H9 (cell line): ENCODE measurements at regions not wholly inside any gene's neighbourhood (a gene's known extent, or its start where the extent isn't known, plus 50 kb on each side); places are given as distances from the start of the nearest gene placed in this dataset.
"Not testable (repeated sequence)": the region's sequence is repeated elsewhere in the genome, so short reads cannot be mapped to it uniquely, and the experiment has no call there.

ENCODE experiments used
- DNase-seq: peaks from one replicate; pipeline ENCODE4 v3.0.0-alpha.2; 2017
- H2AFZ ChIP-seq: one replicate; pipeline ENCODE4 v1.6.1; 2013; ENCODE audit warnings: mild to moderate bottlenecking, low read length, control low read depth, moderate library complexity
- H2AK5ac ChIP-seq: 2 replicates; pipeline ENCODE4 v1.6.1; 2013; ENCODE audit warnings: low read length, control low read depth, mixed read lengths; ENCODE audit not compliant: insufficient read length
- H2BK120ac ChIP-seq: one replicate; pipeline ENCODE4 v1.6.1; 2013; ENCODE audit warnings: low read depth, mild to moderate bottlenecking, low read length, control low read depth, inconsistent platforms; ENCODE audit not compliant: poor library complexity, severe bottlenecking
- H2BK12ac ChIP-seq: 2 replicates; pipeline ENCODE4 v1.6.1; 2013; ENCODE audit warnings: low read length, control low read depth, mixed read lengths, low read depth; ENCODE audit not compliant: insufficient read length
- H2BK15ac ChIP-seq: 2 replicates; pipeline ENCODE4 v1.6.1; 2013; ENCODE audit warnings: low read depth, low read length, control low read depth
- H2BK20ac ChIP-seq: one replicate; pipeline ENCODE4 v1.6.1; 2013; ENCODE audit warnings: low read depth, mild to moderate bottlenecking, low read length, control low read depth, inconsistent platforms; ENCODE audit not compliant: poor library complexity, severe bottlenecking
- H2BK5ac ChIP-seq: 2 replicates; pipeline ENCODE4 v1.6.1; 2013; ENCODE audit warnings: low read length, control low read depth, mixed read lengths; ENCODE audit not compliant: insufficient read length
- H3K14ac ChIP-seq: 2 replicates; pipeline ENCODE4 v1.6.1; 2013; ENCODE audit warnings: low read length, control low read depth; ENCODE audit not compliant: insufficient read depth
- H3K18ac ChIP-seq: 2 replicates; pipeline ENCODE4 v1.6.1; 2013; ENCODE audit warnings: low read depth, mild to moderate bottlenecking, mixed read lengths, low read length, control low read depth; ENCODE audit not compliant: insufficient read length
- H3K23ac ChIP-seq: 2 replicates; pipeline ENCODE4 v1.6.1; 2013; ENCODE audit warnings: low read length, control low read depth, mixed read lengths, low read depth; ENCODE audit not compliant: insufficient read length
- H3K23me2 ChIP-seq: 2 replicates; pipeline ENCODE4 v1.6.1; 2013; ENCODE audit warnings: low read depth, mild to moderate bottlenecking, mixed read lengths, low read length, control low read depth; ENCODE audit not compliant: insufficient read length, poor library complexity, severe bottlenecking
- H3K27ac ChIP-seq: 2 replicates; pipeline ENCODE4 v1.5.1; 2013; ENCODE audit warnings: low read length, control low read depth, mixed read lengths, low read depth; ENCODE audit not compliant: insufficient read length
- H3K27me3 ChIP-seq: 2 replicates; pipeline ENCODE4 v1.6.1; 2013; ENCODE audit warnings: low read length, control low read depth, inconsistent platforms; ENCODE audit not compliant: insufficient read depth
- H3K4ac ChIP-seq: 2 replicates; pipeline ENCODE4 v1.6.1; 2013; ENCODE audit warnings: low read depth, mild to moderate bottlenecking, control low read depth, inconsistent platforms, low read length, moderate library complexity
- H3K4me1 ChIP-seq: 2 replicates; pipeline ENCODE4 v1.6.1; 2013; ENCODE audit warnings: low read length, control low read depth, inconsistent platforms; ENCODE audit not compliant: insufficient read depth
- H3K4me2 ChIP-seq: 2 replicates; pipeline ENCODE4 v1.6.1; 2013; ENCODE audit warnings: low read length, control low read depth, mixed read lengths; ENCODE audit not compliant: insufficient read length, insufficient read depth
- H3K56ac ChIP-seq: 2 replicates; pipeline ENCODE4 v1.6.1; 2013; ENCODE audit warnings: low read depth, mild to moderate bottlenecking, mixed read lengths, low read length, control low read depth; ENCODE audit not compliant: insufficient read length
- H3K79me1 ChIP-seq: 2 replicates; pipeline ENCODE4 v1.6.1; 2013; ENCODE audit warnings: low read depth, mild to moderate bottlenecking, moderate library complexity, low read length, control low read depth, inconsistent platforms; ENCODE audit not compliant: insufficient read depth, poor library complexity, severe bottlenecking
- H3K79me2 ChIP-seq: 2 replicates; pipeline ENCODE4 v1.6.1; 2013; ENCODE audit warnings: low read length, control low read depth, inconsistent platforms; ENCODE audit not compliant: insufficient read depth
- H3K9ac ChIP-seq: 2 replicates; pipeline ENCODE4 v1.6.1; 2013; ENCODE audit warnings: low read length, control low read depth, mixed read lengths; ENCODE audit not compliant: insufficient read length; ENCODE audit errors: extremely low read depth
- H3K9me3 ChIP-seq: one replicate; pipeline ENCODE4 v1.6.1; 2013; ENCODE audit warnings: low read depth, low read length, inconsistent platforms; ENCODE audit not compliant: control insufficient read depth
- H3T11ph ChIP-seq: one replicate; pipeline ENCODE4 v1.6.1; 2013; ENCODE audit warnings: mild to moderate bottlenecking, low read length, control low read depth, inconsistent platforms
- H4K20me1 ChIP-seq: one replicate; pipeline ENCODE4 v1.6.1; 2013; ENCODE audit not compliant: control insufficient read depth, insufficient read length, insufficient read depth
- H4K5ac ChIP-seq: 2 replicates; pipeline ENCODE4 v1.6.1; 2013; ENCODE audit warnings: low read depth, mild to moderate bottlenecking, mixed read lengths, low read length, control low read depth; ENCODE audit not compliant: insufficient read length
- H4K8ac ChIP-seq: replicated peaks from 2 replicates; pipeline ENCODE4 v1.6.1; 2013; ENCODE audit warnings: low read length, control low read depth, mixed read lengths, low read depth; ENCODE audit not compliant: insufficient read length
- H4K91ac ChIP-seq: 2 replicates; pipeline ENCODE4 v1.6.1; 2013; ENCODE audit warnings: low read depth, mild to moderate bottlenecking, moderate library complexity, mixed read lengths, low read length, control low read depth; ENCODE audit not compliant: insufficient read length
- H3K27ac Mint-ChIP-seq, 3 experiments: 2 replicates in 2 of 3; 3 replicates in 1 of 3; pipeline ENCODE4 v1.8.0; 2020 to 2021; ENCODE audit warnings: mixed read lengths in 3 of 3, mild to moderate bottlenecking in 1 of 3, moderate library complexity in 1 of 3
- H3K27me3 Mint-ChIP-seq: 2 replicates; pipeline ENCODE4 v1.8.0; 2021; ENCODE audit warnings: low read depth, mild to moderate bottlenecking, moderate library complexity, mixed read lengths
- H3K36me3 Mint-ChIP-seq, 3 experiments: 2 replicates in 2 of 3; 3 replicates in 1 of 3; pipeline ENCODE4 v1.8.0; 2020 to 2021; ENCODE audit warnings: low read depth in 3 of 3, mixed read lengths in 3 of 3; ENCODE audit not compliant: insufficient read depth in 1 of 3
- H3K4me1 Mint-ChIP-seq, 2 experiments: 2 replicates each; pipeline ENCODE4 v1.8.0; 2020; ENCODE audit warnings: mixed read lengths in 2 of 2
- H3K4me3 Mint-ChIP-seq, 2 experiments: 2 replicates in 1 of 2; 3 replicates in 1 of 2; pipeline ENCODE4 v1.8.0; 2020 to 2021; ENCODE audit warnings: mild to moderate bottlenecking in 2 of 2, mixed read lengths in 2 of 2, moderate library complexity in 1 of 2
- H3K9me3 Mint-ChIP-seq, 2 experiments: 2 replicates in 1 of 2; 3 replicates in 1 of 2; pipeline ENCODE4 v1.8.0; 2020; ENCODE audit warnings: mild to moderate bottlenecking in 2 of 2, mixed read lengths in 2 of 2, moderate library complexity in 1 of 2
- WGBS: extraction: QIAGEN DNeasy Blood & Tissue Kit; methylation state at CpG from one replicate; pipeline ENCODE4 v1.1.7; 2013; ENCODE audit warnings: missing lambda C conversion rate, low lambda C conversion rate, mixed read lengths; ENCODE audit not compliant: insufficient read length; ENCODE audit errors: extremely low coverage; 5-methylcytosine and 5-hydroxymethylcytosine counted together

GRCh38 chr3:75474530-75474929, 189.6 kb upstream of the FRG2C start:
- not testable (repeated sequence) for H3K27ac Mint-ChIP-seq, H4K8ac ChIP-seq, H3K79me2 ChIP-seq, H3K4me1 Mint-ChIP-seq, H3K79me1 ChIP-seq, H3K9ac ChIP-seq, H3K23me2 ChIP-seq, H2BK120ac ChIP-seq, H4K5ac ChIP-seq, H3K4me3 Mint-ChIP-seq, H3K27me3 ChIP-seq, H3K14ac ChIP-seq, H3K23ac ChIP-seq, H3K4ac ChIP-seq, H4K91ac ChIP-seq, DNase-seq, H2BK12ac ChIP-seq, H3T11ph ChIP-seq, H4K20me1 ChIP-seq, H2AK5ac ChIP-seq, H2AFZ ChIP-seq, H3K18ac ChIP-seq, H2BK20ac ChIP-seq, H2BK5ac ChIP-seq, H3K9me3 ChIP-seq, H2BK15ac ChIP-seq, H3K56ac ChIP-seq, H3K4me2 ChIP-seq, H3K27ac ChIP-seq, H3K4me1 ChIP-seq
- WGBS, result no CpG with 5 or more reads among the region's 4 CpGs
- peaks cover 33 to 35% of the 10 kb centered on the region in 2 experiments for H3K9me3 Mint-ChIP-seq
- peaks cover 19 to 34% (median 25%) of the 10 kb centered on the region in 3 experiments for H3K36me3 Mint-ChIP-seq
- peaks cover 14% of the 10 kb centered on the region for H3K27me3 Mint-ChIP-seq

GRCh38 chr3:75496600-75496999, 167.5 kb upstream of the FRG2C start:
- H3K9me3 Mint-ChIP-seq, H2BK120ac ChIP-seq, H3K79me1 ChIP-seq, H3K4ac ChIP-seq, H3K56ac ChIP-seq, H3K79me2 ChIP-seq, H3K9ac ChIP-seq, H2AK5ac ChIP-seq, H2BK20ac ChIP-seq, H3K18ac ChIP-seq, H3K23ac ChIP-seq, H2BK5ac ChIP-seq, H3K23me2 ChIP-seq, H2BK15ac ChIP-seq, H4K5ac ChIP-seq, H3K4me2 ChIP-seq, H3K36me3 Mint-ChIP-seq, H3K27me3 ChIP-seq, H3T11ph ChIP-seq, H3K14ac ChIP-seq, H3K4me1 ChIP-seq, H3K4me3 Mint-ChIP-seq, DNase-seq, H4K20me1 ChIP-seq, H3K27ac ChIP-seq, H4K8ac ChIP-seq, H3K9me3 ChIP-seq, H4K91ac ChIP-seq, H2BK12ac ChIP-seq, H3K27me3 Mint-ChIP-seq, H2AFZ ChIP-seq, H3K27ac Mint-ChIP-seq, H3K4me1 Mint-ChIP-seq: not testable (repeated sequence)
- no CpG with 5 or more reads among the region's 2 CpGs for whole genome bisulfite sequencing
